K562 (cell line): ENCODE measurements at regions not wholly inside any gene's neighbourhood (a gene's known extent, or its start where the extent isn't known, plus 50 kb on each side); places are given as distances from the start of the nearest gene placed in this dataset.

Experiments used
- ATAC-seq: fragments of 200-7000 bp; cut with Tn5 transposase; 3 replicates; pipeline ENCODE4 v1.9.1; 2020; ENCODE audit warnings: moderate library complexity
- BruUV-seq: library from RNA; stranded (reverse); fragments of 400-500 nt; replicated peaks from 2 replicates; lab custom pipeline; 2021; lab: Mats Ljungman, UMichigan
- CTCF ChIA-PET: fragments of 300-600 bp; formaldehyde crosslinking; extraction: SDS; loops from one replicate; lab custom pipeline; 2021; ENCODE audit warnings: low intra/inter-chr PET ratio; lab: Yijun Ruan, JAX
- POLR2A ChIA-PET: fragments of 300-600, 350-650 bp; sonication (Branson Sonifier 250); formaldehyde crosslinking; extraction: SDS; loops from one replicate; lab custom pipeline; 2021; ENCODE audit warnings: antibody characterized with exemption, inconsistent platforms; lab: Yijun Ruan, JAX
- DNase-seq, 4 experiments: peaks; one replicate each; pipeline versions ENCODE4 v3.0.0 to v3.0.0-alpha.2; 2011 to 2018; ENCODE audit warnings: low spot score in 3 of 4, mixed read lengths in 3 of 4; ENCODE audit errors: extremely low read depth in 1 of 4
- FAIRE-seq: peaks from 2 replicates; lab custom pipeline; 2011; peaks lifted over from hg19 to GRCh38; lab: Jason Lieb, UNC
- H2AFZ ChIP-seq: 2 replicates; pipeline ENCODE4 v1.6.0; 2011; ENCODE audit warnings: low read depth, low read length, control low read depth, inconsistent platforms
- H3K27ac ChIP-seq: fragments of 200-600 bp; 3 replicates; pipeline ENCODE4 v1.8.0; 2011; ENCODE audit warnings: low read depth, mild to moderate bottlenecking, control low read depth, inconsistent platforms, low read length, moderate library complexity, mixed read lengths; ENCODE audit errors: extremely low read depth
- H3K27me3 ChIP-seq, 2 experiments: fragments of 300-600 bp in 1 of 2; 2 replicates in 1 of 2; 3 replicates in 1 of 2; pipeline versions ENCODE4 v1.6.0 to v1.8.0; 2011; ENCODE audit warnings: inconsistent platforms in 2 of 2, low read length in 2 of 2, mild to moderate bottlenecking in 1 of 2, mixed read lengths in 1 of 2, moderate library complexity in 1 of 2; ENCODE audit not compliant: control insufficient read depth in 2 of 2, insufficient read depth in 2 of 2
- H3K36me3 ChIP-seq: fragments of 300-600 bp; 3 replicates; pipeline ENCODE4 v1.8.0; 2011; ENCODE audit warnings: mild to moderate bottlenecking, low read length, inconsistent platforms; ENCODE audit not compliant: control insufficient read depth, insufficient read depth
- H3K4me1 ChIP-seq, 2 experiments: fragments of 200-600 bp in 1 of 2; replicated peaks in 1 of 2; 2 replicates in 1 of 2; 3 replicates in 1 of 2; pipeline versions ENCODE4 v1.5.1 to v1.8.0; 2011; ENCODE audit warnings: inconsistent platforms in 2 of 2, low read length in 2 of 2, mild to moderate bottlenecking in 1 of 2, mixed read lengths in 1 of 2, moderate library complexity in 1 of 2; ENCODE audit not compliant: control insufficient read depth in 2 of 2, insufficient read depth in 2 of 2
- H3K4me2 ChIP-seq: 2 replicates; pipeline ENCODE4 v1.6.1; 2011; ENCODE audit warnings: low read length, control low read depth, inconsistent platforms, mixed read lengths; ENCODE audit not compliant: insufficient read depth
- H3K4me3 ChIP-seq: fragments of 200-600 bp; sonication (generic), shearing (Covaris generic); 2 replicates; pipeline ENCODE4 v1.5.1; 2016; ENCODE audit warnings: control low read depth, inconsistent platforms
- H3K79me2 ChIP-seq: fragments of 200-600 bp; 3 replicates; pipeline ENCODE4 v1.8.0; 2011; ENCODE audit warnings: low read length, inconsistent platforms; ENCODE audit not compliant: control insufficient read depth, insufficient read depth
- H3K9ac ChIP-seq, 2 experiments: 2 replicates each; pipeline versions ENCODE4 v1.6.0 to v1.6.1; 2011; ENCODE audit warnings: low read depth in 2 of 2, low read length in 2 of 2, control low read depth in 1 of 2, inconsistent platforms in 1 of 2, mild to moderate bottlenecking in 1 of 2, mixed read lengths in 1 of 2; ENCODE audit not compliant: insufficient read depth in 1 of 2
- H3K9me1 ChIP-seq: one replicate; pipeline ENCODE4 v1.6.0; 2011; ENCODE audit warnings: inconsistent platforms, mild to moderate bottlenecking, low read length, moderate library complexity; ENCODE audit not compliant: control insufficient read depth, insufficient read depth
- H3K9me3 ChIP-seq: replicated peaks from 2 replicates; pipeline ENCODE4 v1.5.1; 2011; ENCODE audit warnings: low read depth, low read length, inconsistent platforms; ENCODE audit not compliant: control insufficient read depth, insufficient read depth
- H4K20me1 ChIP-seq: replicated peaks from 2 replicates; pipeline ENCODE4 v1.6.1; 2011; ENCODE audit warnings: low read length, inconsistent platforms, mixed read lengths; ENCODE audit not compliant: control insufficient read depth, insufficient read depth
- ASH1L ChIP-seq: fragments of 450-650 bp; IDR thresholded peaks from 2 replicates; pipeline ENCODE4 v1.6.1; 2018; ENCODE audit warnings: borderline replicate concordance, mild to moderate bottlenecking, low read depth; ENCODE audit not compliant: partially characterized antibody
- ATF1 ChIP-seq, 2 experiments: fragments of 450-650 bp in 1 of 2; IDR thresholded peaks; 2 replicates each; pipeline ENCODE4 v1.6.1; 2016; ENCODE audit warnings: missing compliant biosample characterization in 1 of 2, missing genetic modification characterization in 1 of 2
- FOXJ2 ChIP-seq: fragments of 200-800 bp; sonication (Bioruptor generic); IDR thresholded peaks from 2 replicates; pipeline ENCODE4 v1.6.1; 2016; ENCODE audit warnings: missing genetic modification characterization, missing compliant biosample characterization
- HNRNPUL1 ChIP-seq: fragments of 200-400 bp; formaldehyde crosslinking; IDR thresholded peaks from 2 replicates; pipeline ENCODE4 v1.6.1; 2017; ENCODE audit warnings: low read length
- LARP7 ChIP-seq: fragments of 450-650 bp; IDR thresholded peaks from 2 replicates; pipeline ENCODE4 v1.6.1; 2016
- LEF1 ChIP-seq: fragments of 450-650 bp; IDR thresholded peaks from 2 replicates; pipeline ENCODE4 v1.6.1; 2016; ENCODE audit warnings: mild to moderate bottlenecking
- MECOM ChIP-seq: fragments of 250-450 bp; sonication (Bioruptor Pico); IDR thresholded peaks from 2 replicates; pipeline ENCODE4 v1.8.0; 2022; ENCODE audit warnings: inconsistent platforms
- PREB ChIP-seq: sonication (generic); formaldehyde crosslinking; IDR thresholded peaks from 2 replicates; pipeline ENCODE4 v1.8.1; 2023; ENCODE audit warnings: mild to moderate bottlenecking, missing genetic modification reagents
- SAFB2 ChIP-seq: fragments of 200-400 bp; formaldehyde crosslinking; IDR thresholded peaks from 2 replicates; pipeline ENCODE4 v1.6.1; 2018; ENCODE audit warnings: borderline replicate concordance, low read length, low read depth, moderate library complexity; ENCODE audit not compliant: severe bottlenecking
- ZBTB12 ChIP-seq: fragments of 250-450 bp; sonication (Bioruptor Pico); IDR thresholded peaks from 2 replicates; pipeline ENCODE4 v1.4.0; 2020
- ZBTB43 ChIP-seq: sonication (generic); formaldehyde crosslinking; IDR thresholded peaks from 2 replicates; pipeline ENCODE4 v1.8.0; 2023; ENCODE audit warnings: mild to moderate bottlenecking, missing genetic modification reagents
- ZBTB49 ChIP-seq: sonication (generic); formaldehyde crosslinking; IDR thresholded peaks from 2 replicates; pipeline ENCODE4 v1.8.0; 2022; ENCODE audit warnings: missing genetic modification reagents, mild to moderate bottlenecking, borderline replicate concordance
- ZNF134 ChIP-seq: fragments of 250-450 bp; sonication (Bioruptor Pico); conservative IDR thresholded peaks from 2 replicates; pipeline ENCODE4 v1.4.0; 2020
- ZNF354B ChIP-seq: fragments of 250-450 bp; sonication (Bioruptor Pico); IDR thresholded peaks from 2 replicates; pipeline ENCODE4 v1.4.0; 2020
- ZNF444 ChIP-seq: fragments of 250-450 bp; sonication (Bioruptor Pico); IDR thresholded peaks from 2 replicates; pipeline ENCODE4 v1.4.0; 2020; ENCODE audit warnings: mild to moderate bottlenecking, moderate library complexity
- ZNF707 ChIP-seq: fragments of 250-450 bp; sonication (Bioruptor Pico); conservative IDR thresholded peaks from 2 replicates; pipeline ENCODE4 v1.8.0; 2022; ENCODE audit warnings: inconsistent platforms, mild to moderate bottlenecking, moderate library complexity
- ZNF766 ChIP-seq: fragments of 200-800 bp; sonication (Bioruptor generic); conservative IDR thresholded peaks from 2 replicates; pipeline ENCODE4 v1.6.1; 2016; ENCODE audit warnings: missing genetic modification characterization, missing compliant biosample characterization
- WGBS: fragments of 100-300 bp; shearing (Covaris generic); methylation state at CpG from one replicate; pipeline ENCODE4 v1.1.6; 2016; ENCODE audit warnings: low coverage, mixed read lengths; ENCODE audit not compliant: insufficient coverage; ENCODE audit errors: missing lambda C conversion rate; 5-methylcytosine and 5-hydroxymethylcytosine counted together
- in situ Hi-C: fragments of 300-500 bp; cut with MboI; formaldehyde crosslinking; loops from 4 replicates; pipeline ENCODE4 v1.15.0; 2018; ENCODE audit warnings: inconsistent platforms, mixed read lengths
- intact Hi-C: fragments of 100-400 bp; cut with micrococcal nuclease; formaldehyde crosslinking; loops from 2 replicates; pipeline ENCODE4 v1.14.2; 2022

GRCh38 chr14:40308240-40308639 lies 876.0 kb upstream of the FBXO33 start:
- TF ChIP-seq ZNF707 (CRISPR knock-in tag), result no peak
- no peak for TF ChIP-seq MECOM (CRISPR knock-in tag)
- TF ChIP-seq ZBTB49, result no peak
- no peak for TF ChIP-seq ZNF354B (CRISPR knock-in tag)
- TF ChIP-seq SAFB2, result no peak
- TF ChIP-seq ASH1L, result no peak
- no peak for TF ChIP-seq HNRNPUL1
- no peak for TF ChIP-seq LEF1
- TF ChIP-seq PREB (CRISPR knock-in tag), result no peak
- TF ChIP-seq FOXJ2 (tag), result no peak
- TF ChIP-seq ATF1 (CRISPR knock-in tag; IDR thresholded peaks at IDR 0.05), result no peak
- TF ChIP-seq ATF1 (tag; IDR thresholded peaks at IDR 0.05), result no peak
- no peak for TF ChIP-seq ZNF444 (CRISPR knock-in tag)
- no peak for TF ChIP-seq LARP7
- no peak for TF ChIP-seq ZNF134 (CRISPR knock-in tag)
- TF ChIP-seq ZNF766 (CRISPR knock-in tag), result no peak
- no peak for TF ChIP-seq ZBTB12 (CRISPR knock-in tag)
- TF ChIP-seq ZBTB43, result no peak
- Histone ChIP-seq H3K4me1 (no peaks in the 10 kb centered on the region), H3K27me3 (no peaks in the 10 kb centered on the region), H3K4me3 (no peak overlapping the region), H3K27ac (no peak overlapping the region), H3K4me2 (no peak overlapping the region), H4K20me1 (no peaks in the 10 kb centered on the region), H3K36me3 (no peaks in the 10 kb centered on the region), H3K9me3 (no peaks in the 10 kb centered on the region), H3K9ac (no peak overlapping the region), H2AFZ (no peak overlapping the region), H3K9me1 (no peaks in the 10 kb centered on the region), H3K79me2 (no peaks in the 10 kb centered on the region)
- intact Hi-C loops, result no loop called here
- ChIA-PET CTCF (no interaction called here), POLR2A (no interaction called here)
- FAIRE-seq, result no peak
- no TSS peak for BruUV-seq
- no peak for ATAC-seq
- in situ Hi-C loops, result no loop called here
- DNase-seq, result no peak
- WGBS, result 0% methylated on average over 2 of the region's 3 CpGs
